Lower leg skin (tissue), 3 donors: ENCODE measurements at regions not wholly inside any gene's neighbourhood (a gene's known extent, or its start where the extent isn't known, plus 50 kb on each side); places are given as distances from the start of the nearest gene placed in this dataset.

Experiments used
- CTCF ChIP-seq, 3 donors: fragments of 450-650 bp; IDR thresholded peaks; one replicate each; pipeline ENCODE4 v1.5.1; 2016; ENCODE audit warnings: antibody characterized with exemption in 3 of 3, mild to moderate bottlenecking in 3 of 3, moderate library complexity in 2 of 3
- POLR2A ChIP-seq, 2 donors: fragments of 450-650 bp; IDR thresholded peaks; one replicate each; pipeline ENCODE4 v1.6.1; 2016 to 2017; ENCODE audit warnings: antibody characterized with exemption in 2 of 2, mild to moderate bottlenecking in 1 of 2, moderate library complexity in 1 of 2

DNA sequence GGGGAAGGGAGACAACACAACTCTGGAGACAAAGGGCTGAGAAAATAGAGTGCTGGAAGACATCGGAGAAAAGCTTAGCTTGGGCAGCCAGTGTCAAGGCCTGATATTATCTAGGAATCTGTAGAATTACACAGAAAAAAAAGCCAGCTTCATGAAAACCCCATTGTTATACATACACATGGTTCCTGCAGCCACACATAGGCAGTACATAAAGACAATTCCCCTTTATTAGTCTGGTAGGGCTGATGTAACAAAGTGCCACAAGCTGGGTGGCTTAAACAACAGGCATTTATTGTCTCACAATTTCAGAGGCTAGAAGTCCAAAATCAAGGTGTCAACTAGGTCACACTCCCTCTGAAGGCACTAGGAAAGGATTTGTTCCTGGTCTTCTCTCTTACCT lies 503.5 kb downstream of the MID1IP1 start:
- no peak for TF ChIP-seq CTCF (IDR thresholded peaks at IDR 0.05)
- TF ChIP-seq POLR2A (IDR thresholded peaks at IDR 0.05), result no peak
